ENCODE measurements at regions not wholly inside any gene's neighbourhood (a gene's known extent, or its start where the extent isn't known, plus 50 kb on each side); places are given as distances from the start of the nearest gene placed in this dataset.

DNA sequence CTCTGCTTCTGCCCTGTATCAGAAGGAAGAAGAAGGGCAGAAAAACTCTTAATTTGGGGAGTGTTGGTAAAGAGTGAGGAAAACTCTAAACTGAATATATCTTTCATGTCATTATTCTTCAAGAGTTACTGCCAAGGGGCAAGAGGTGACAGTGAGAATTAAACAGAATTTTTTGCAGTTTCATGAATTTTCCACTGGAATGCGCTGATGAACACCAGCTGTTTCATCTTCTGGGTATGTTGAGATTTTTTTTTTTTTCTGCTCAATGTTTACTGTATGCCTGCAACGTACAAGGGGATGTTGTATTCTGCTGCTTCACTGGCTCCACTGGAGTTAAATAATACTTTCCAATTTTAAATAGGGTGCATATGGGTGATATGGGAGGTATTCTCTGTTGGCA is 117.8 kb downstream of the FAM76B start:
- Histone ChIP-seq H4K8ac (ENCODE audit: extremely low read depth, insufficient read depth, low read length) (no peak overlapping the region), H3K36me3 (ENCODE audit: control insufficient read depth in 2 of 4, insufficient read depth in 4 of 4, low read length in 3 of 4) (no peaks in the 10 kb centered on the region), H2BK5ac (ENCODE audit: low read depth, low read length) (no peak overlapping the region), H2BK15ac (ENCODE audit: low read length) (no peak overlapping the region), H3K23ac (ENCODE audit: insufficient read length) (no peak overlapping the region), H3K14ac (ENCODE audit: insufficient read length) (no peak overlapping the region), H3K27ac (ENCODE audit: low read depth, low read length) (no peak overlapping the region), H4K20me1 (replicated peaks in 1 of 2; ENCODE audit: control insufficient read depth in 1 of 2, insufficient read depth in 2 of 2, low read length in 2 of 2) (no peaks in the 10 kb centered on the region), H3K9me3 (ENCODE audit: insufficient read depth in 2 of 2, low read depth in 1 of 2, low read length in 1 of 2) (no peaks in the 10 kb centered on the region), H3K4me2 (ENCODE audit: insufficient read depth in 1 of 2, low read depth in 2 of 2, low read length in 2 of 2) (no peak overlapping the region), H3K23me2 (ENCODE audit: low read depth, low read length) (no peaks in the 10 kb centered on the region), H3K79me2 (ENCODE audit: control insufficient read depth in 1 of 2, insufficient read depth in 2 of 2, low read length in 2 of 2) (no peaks in the 10 kb centered on the region), H3K27me3 (replicated peaks in 1 of 4; ENCODE audit: control insufficient read depth in 3 of 4, extremely low read depth in 1 of 4, insufficient read depth in 3 of 4, low read length in 3 of 4) (no peaks in the 10 kb centered on the region), H3K4me3 (ENCODE audit: extremely low read depth in 1 of 4, insufficient read depth in 2 of 4, low read depth in 3 of 4, low read length in 4 of 4) (no peak overlapping the region), H2BK20ac (ENCODE audit: low read length) (no peak overlapping the region), H2BK120ac (replicated peaks; ENCODE audit: low read depth, low read length) (no peak overlapping the region), H2BK12ac (ENCODE audit: low read depth, low read length) (no peak overlapping the region), H3K79me1 (ENCODE audit: low read depth, low read length) (no peaks in the 10 kb centered on the region), H4K91ac (replicated peaks; ENCODE audit: insufficient read length, low read length) (no peak overlapping the region), H3K4ac (replicated peaks; ENCODE audit: insufficient read length, low read depth, low read length) (no peak overlapping the region), H2AK5ac (ENCODE audit: low read depth, low read length) (no peak overlapping the region), H4K5ac (ENCODE audit: insufficient read length, low read depth, low read length) (no peak overlapping the region), H2AFZ (ENCODE audit: low read length) (no peak overlapping the region), H3K4me1 (replicated peaks in 1 of 4; ENCODE audit: control insufficient read depth in 3 of 4, insufficient read depth in 4 of 4, low read length in 3 of 4) (no peaks in the 10 kb centered on the region), H3K9ac (replicated peaks in 1 of 4; ENCODE audit: extremely low read depth in 1 of 4, low read depth in 3 of 4, low read length in 3 of 4) (no peak overlapping the region), H3K56ac (replicated peaks; ENCODE audit: insufficient read length, low read depth, low read length) (no peak overlapping the region), H3K18ac (ENCODE audit: extremely low read depth, low read length) (no peak overlapping the region)
- POLR2A ChIA-PET (ENCODE audit: partially characterized antibody): no interaction called here
- DNase-seq (ENCODE audit: low read depth in 1 of 2, low spot score in 2 of 2) (no peak), FAIRE-seq (no peak)
- TF ChIP-seq EP300 (IDR thresholded peaks at IDR 0.05; ENCODE audit: borderline replicate concordance in 1 of 2, low read depth in 2 of 2, low read length in 2 of 2) (no peak), SAP30 (IDR thresholded peaks at IDR 0.05; ENCODE audit: insufficient read depth, insufficient replicate concordance, low read length) (no peak)
- CTCF ChIA-PET (ENCODE audit: partially characterized antibody): interaction anchor here (0.6 to 1.8 kb wide), 4 partner anchors 29 to 668 kb away, joined by 3 to 9 read pairs (median 3); no protein-coding TSS in a partner anchor
- WGBS, 2 experiments (ENCODE audit: extremely low coverage in 1 of 2, insufficient coverage in 1 of 2, insufficient read length in 1 of 2, insufficient replicate concordance in 2 of 2, low coverage in 1 of 2, low lambda C conversion rate in 2 of 2, missing lambda C conversion rate in 1 of 2): 41% methylated on average over 2 of the region's 2 CpGs; no CpG with 5 or more reads in 1 of the 2 experiments
